ENCODE measurements at regions not wholly inside any gene's neighbourhood (a gene's known extent, or its start where the extent isn't known, plus 50 kb on each side); places are given as distances from the start of the nearest gene placed in this dataset.

DNA sequence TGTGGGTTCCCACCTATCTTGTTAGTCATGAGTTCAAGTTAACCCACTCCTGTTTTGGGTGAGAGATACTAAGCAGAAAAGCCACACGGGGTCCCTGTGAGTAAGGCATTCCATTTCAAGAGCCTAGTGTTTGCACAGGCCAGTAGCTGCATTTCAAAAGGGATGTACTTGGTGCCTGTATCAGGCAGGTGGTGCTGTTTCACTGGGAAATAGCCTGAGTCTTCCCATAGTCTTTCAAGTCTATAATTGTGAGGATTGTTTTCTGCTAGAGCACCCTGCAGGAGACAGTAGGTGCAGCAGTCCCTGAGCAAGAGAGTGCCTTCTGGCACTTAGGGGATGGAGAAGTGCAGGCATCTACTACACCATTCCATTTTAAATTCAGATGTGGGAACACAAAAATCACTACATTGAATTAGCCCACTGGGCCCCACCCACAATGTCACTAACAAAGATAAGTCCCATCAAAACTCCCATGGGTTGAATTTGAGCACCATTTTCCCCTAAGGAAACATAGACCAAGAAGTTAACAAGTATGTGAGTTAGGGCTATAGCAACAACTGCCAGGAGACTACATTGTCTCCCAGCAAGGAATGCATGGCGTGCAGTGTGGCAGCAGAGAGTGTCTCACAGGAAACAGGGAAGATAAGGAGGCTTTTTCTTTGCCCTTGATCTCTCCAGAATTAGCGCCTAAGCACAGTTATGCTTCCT lies 263.2 kb downstream of the COX7C start:
- Histone ChIP-seq H3K9ac (ENCODE audit: low read depth, low read length) (no peak overlapping the region), H3K9me1 (ENCODE audit: insufficient read depth, low read length) (no peaks in the 10 kb centered on the region), H2BK15ac (ENCODE audit: low read depth, low read length) (no peak overlapping the region), H2BK20ac (ENCODE audit: low read depth, low read length) (no peak overlapping the region), H2BK5ac (ENCODE audit: low read depth, low read length, poor library complexity, severe bottlenecking) (no peak overlapping the region), H4K20me1 (ENCODE audit: insufficient read depth, low read length) (no peaks in the 10 kb centered on the region), H3K14ac (replicated peaks; ENCODE audit: low read depth, low read length) (no peak overlapping the region), H3K23ac (ENCODE audit: low read depth, low read length) (no peak overlapping the region), H3K27ac (ENCODE audit: insufficient read depth, low read length) (no peak overlapping the region), H3K4me1 (ENCODE audit: control insufficient read depth, insufficient read depth, low read length) (no peaks in the 10 kb centered on the region), H3K4me3 (ENCODE audit: insufficient read depth, low read depth, low read length) (no peak overlapping the region), H3K36me3 (ENCODE audit: control insufficient read depth, insufficient read depth, low read length) (no peaks in the 10 kb centered on the region), H2AK5ac (ENCODE audit: low read depth, low read length) (no peak overlapping the region), H2AK9ac (replicated peaks; ENCODE audit: low read depth, low read length, poor library complexity) (no peak overlapping the region), H4K91ac (ENCODE audit: insufficient read depth, low read depth, low read length) (no peak overlapping the region), H3K4ac (ENCODE audit: low read depth, low read length) (no peak overlapping the region; the same call in 1 of the 2 replicates), H3K79me1 (ENCODE audit: low read depth in 1 of 2, low read length in 2 of 2) (no peaks in the 10 kb centered on the region), H3K4me2 (ENCODE audit: low read depth, low read length) (no peak overlapping the region), H3K56ac (ENCODE audit: extremely low read depth, insufficient read depth, low read length) (no peak overlapping the region), H3K18ac (ENCODE audit: low read depth, low read length) (no peak overlapping the region), H3K9me3 (ENCODE audit: control insufficient read depth, insufficient read depth, low read length) (no peaks in the 10 kb centered on the region), H4K8ac (ENCODE audit: low read depth in 2 of 2, low read length in 2 of 2) (no peak overlapping the region), H4K5ac (ENCODE audit: low read depth, low read length) (no peak overlapping the region), H2BK120ac (ENCODE audit: low read depth, low read length) (no peak overlapping the region), H3K27me3 (ENCODE audit: control insufficient read depth, insufficient read depth, low read length) (no peaks in the 10 kb centered on the region), H2AFZ (replicated peaks; ENCODE audit: low read length, poor library complexity) (no peak overlapping the region)
- intact Hi-C loops (cut with micrococcal nuclease) (loop anchor here (1.0 to 5.0 kb wide), 4 partner anchors 87 to 521 kb away; no protein-coding TSS in a partner anchor), dilution Hi-C loops (cut with HindIII; ENCODE audit: low sequenced_read_pairs, unreplicated experiment) (no loop called here), in situ Hi-C loops (cut with MboI; ENCODE audit: low sequenced_read_pairs) (no loop called here)
- DNase-seq, result peak; percentile 89
- peak; percentile 99 for ATAC-seq (ENCODE audit: low read depth)
- TF ChIP-seq, protein P1, sequence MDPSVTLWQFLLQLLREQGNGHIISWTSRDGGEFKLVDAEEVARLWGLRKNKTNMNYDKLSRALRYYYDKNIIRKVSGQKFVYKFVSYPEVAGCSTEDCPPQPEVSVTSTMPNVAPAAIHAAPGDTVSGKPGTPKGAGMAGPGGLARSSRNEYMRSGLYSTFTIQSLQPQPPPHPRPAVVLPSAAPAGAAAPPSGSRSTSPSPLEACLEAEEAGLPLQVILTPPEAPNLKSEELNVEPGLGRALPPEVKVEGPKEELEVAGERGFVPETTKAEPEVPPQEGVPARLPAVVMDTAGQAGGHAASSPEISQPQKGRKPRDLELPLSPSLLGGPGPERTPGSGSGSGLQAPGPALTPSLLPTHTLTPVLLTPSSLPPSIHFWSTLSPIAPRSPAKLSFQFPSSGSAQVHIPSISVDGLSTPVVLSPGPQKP (IDR thresholded peaks at IDR 0.05; ENCODE audit: borderline replicate concordance, low read depth, low read length), result no peak
- TF ChIP-seq SMC3 (IDR thresholded peaks at IDR 0.05; ENCODE audit: low read depth, low read length) (peak; percentile 95), FOS (IDR thresholded peaks at IDR 0.05; ENCODE audit: low read depth, low read length) (no peak), MAFK (IDR thresholded peaks at IDR 0.05; ENCODE audit: low read depth, low read length) (no peak), CEBPB (IDR thresholded peaks at IDR 0.05; ENCODE audit: low read depth, low read length) (no peak), RAD21 (IDR thresholded peaks at IDR 0.05; ENCODE audit: low read length) (peak; percentile 88)
- TF ChIP-seq, protein P2, sequence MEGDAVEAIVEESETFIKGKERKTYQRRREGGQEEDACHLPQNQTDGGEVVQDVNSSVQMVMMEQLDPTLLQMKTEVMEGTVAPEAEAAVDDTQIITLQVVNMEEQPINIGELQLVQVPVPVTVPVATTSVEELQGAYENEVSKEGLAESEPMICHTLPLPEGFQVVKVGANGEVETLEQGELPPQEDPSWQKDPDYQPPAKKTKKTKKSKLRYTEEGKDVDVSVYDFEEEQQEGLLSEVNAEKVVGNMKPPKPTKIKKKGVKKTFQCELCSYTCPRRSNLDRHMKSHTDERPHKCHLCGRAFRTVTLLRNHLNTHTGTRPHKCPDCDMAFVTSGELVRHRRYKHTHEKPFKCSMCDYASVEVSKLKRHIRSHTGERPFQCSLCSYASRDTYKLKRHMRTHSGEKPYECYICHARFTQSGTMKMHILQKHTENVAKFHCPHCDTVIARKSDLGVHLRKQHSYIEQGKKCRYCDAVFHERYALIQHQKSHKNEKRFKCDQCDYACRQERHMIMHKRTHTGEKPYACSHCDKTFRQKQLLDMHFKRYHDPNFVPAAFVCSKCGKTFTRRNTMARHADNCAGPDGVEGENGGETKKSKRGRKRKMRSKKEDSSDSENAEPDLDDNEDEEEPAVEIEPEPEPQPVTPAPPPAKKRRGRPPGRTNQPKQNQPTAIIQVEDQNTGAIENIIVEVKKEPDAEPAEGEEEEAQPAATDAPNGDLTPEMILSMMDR (conservative IDR thresholded peaks at IDR 0.05; ENCODE audit: low read depth, low read length), result peak; percentile 97
- TF ChIP-seq, protein P3, sequence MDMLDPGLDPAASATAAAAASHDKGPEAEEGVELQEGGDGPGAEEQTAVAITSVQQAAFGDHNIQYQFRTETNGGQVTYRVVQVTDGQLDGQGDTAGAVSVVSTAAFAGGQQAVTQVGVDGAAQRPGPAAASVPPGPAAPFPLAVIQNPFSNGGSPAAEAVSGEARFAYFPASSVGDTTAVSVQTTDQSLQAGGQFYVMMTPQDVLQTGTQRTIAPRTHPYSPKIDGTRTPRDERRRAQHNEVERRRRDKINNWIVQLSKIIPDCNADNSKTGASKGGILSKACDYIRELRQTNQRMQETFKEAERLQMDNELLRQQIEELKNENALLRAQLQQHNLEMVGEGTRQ (IDR thresholded peaks at IDR 0.05; ENCODE audit: low read depth, low read length), result no peak
- ChIA-PET POLR2A (ENCODE audit: unreplicated experiment) (no interaction called here), CTCF (interaction anchor here (0.5 to 1.8 kb wide), 18 partner anchors 8 to 134 kb away, joined by 3 to 19 read pairs (median 4); no protein-coding TSS in a partner anchor)
- BruUV-seq (replicated peaks), result no TSS peak
- no CpG with 5 or more reads among the region's 3 CpGs for WGBS, 2 experiments (ENCODE audit: extremely low coverage in 2 of 2, insufficient read length in 1 of 2)
